ENCODE measurements at regions not wholly inside any gene's neighbourhood (a gene's known extent, or its start where the extent isn't known, plus 50 kb on each side); places are given as distances from the start of the nearest gene placed in this dataset.
A peak's percentile ranks its signal among the peaks of the same experiment; 100 is the strongest.

GRCh38 chr10:90450797-90451196, 407.0 kb downstream of the HTR7 start:
- CTCF ChIA-PET, result no interaction called here
- H3K4me1 Mint-ChIP-seq, result peaks cover 8% of the 10 kb centered on the region
- ATAC-seq, result no peak
- POLR2A ChIA-PET, result no interaction called here
- TF ChIP-seq ATF2 (CRISPR knock-in tag; IDR thresholded peaks at IDR 0.05; ENCODE audit: borderline replicate concordance, low read depth) (no peak), GRHL2 (CRISPR knock-in tag; IDR thresholded peaks at IDR 0.05; ENCODE audit: insufficient replicate concordance, severe bottlenecking) (no peak), ZNF423 (CRISPR knock-in tag; IDR thresholded peaks at IDR 0.05) (no peak), ZNF425 (CRISPR knock-in tag; conservative IDR thresholded peaks at IDR 0.05) (no peak), ESRRA (CRISPR knock-in tag; IDR thresholded peaks at IDR 0.05; ENCODE audit: borderline replicate concordance) (no peak), MLX (CRISPR knock-in tag; IDR thresholded peaks at IDR 0.05) (no peak), EMX1 (CRISPR knock-in tag; IDR thresholded peaks at IDR 0.05) (no peak), ZNF121 (CRISPR knock-in tag; IDR thresholded peaks at IDR 0.05) (no peak), FOXJ3 (CRISPR knock-in tag; IDR thresholded peaks at IDR 0.05; ENCODE audit: borderline replicate concordance) (no peak), TP53 (CRISPR knock-in tag; IDR thresholded peaks at IDR 0.05) (no peak)
- TF ChIP-seq, protein P1, sequence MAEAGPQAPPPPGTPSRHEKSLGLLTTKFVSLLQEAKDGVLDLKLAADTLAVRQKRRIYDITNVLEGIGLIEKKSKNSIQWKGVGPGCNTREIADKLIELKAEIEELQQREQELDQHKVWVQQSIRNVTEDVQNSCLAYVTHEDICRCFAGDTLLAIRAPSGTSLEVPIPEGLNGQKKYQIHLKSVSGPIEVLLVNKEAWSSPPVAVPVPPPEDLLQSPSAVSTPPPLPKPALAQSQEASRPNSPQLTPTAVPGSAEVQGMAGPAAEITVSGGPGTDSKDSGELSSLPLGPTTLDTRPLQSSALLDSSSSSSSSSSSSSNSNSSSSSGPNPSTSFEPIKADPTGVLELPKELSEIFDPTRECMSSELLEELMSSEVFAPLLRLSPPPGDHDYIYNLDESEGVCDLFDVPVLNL (CRISPR knock-in tag; IDR thresholded peaks at IDR 0.05; ENCODE audit: borderline replicate concordance, low read depth), result no peak
- TF ChIP-seq, protein P2, sequence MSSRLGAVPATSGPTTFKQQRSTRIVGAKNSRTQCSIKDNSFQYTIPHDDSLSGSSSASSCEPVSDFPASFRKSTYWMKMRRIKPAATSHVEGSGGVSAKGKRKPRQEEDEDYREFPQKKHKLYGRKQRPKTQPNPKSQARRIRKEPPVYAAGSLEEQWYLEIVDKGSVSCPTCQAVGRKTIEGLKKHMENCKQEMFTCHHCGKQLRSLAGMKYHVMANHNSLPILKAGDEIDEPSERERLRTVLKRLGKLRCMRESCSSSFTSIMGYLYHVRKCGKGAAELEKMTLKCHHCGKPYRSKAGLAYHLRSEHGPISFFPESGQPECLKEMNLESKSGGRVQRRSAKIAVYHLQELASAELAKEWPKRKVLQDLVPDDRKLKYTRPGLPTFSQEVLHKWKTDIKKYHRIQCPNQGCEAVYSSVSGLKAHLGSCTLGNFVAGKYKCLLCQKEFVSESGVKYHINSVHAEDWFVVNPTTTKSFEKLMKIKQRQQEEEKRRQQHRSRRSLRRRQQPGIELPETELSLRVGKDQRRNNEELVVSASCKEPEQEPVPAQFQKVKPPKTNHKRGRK (CRISPR knock-in tag; IDR thresholded peaks at IDR 0.05; ENCODE audit: borderline replicate concordance), result no peak
- H3K4me3 Mint-ChIP-seq, result no peak overlapping the region
- DNase-seq (ENCODE audit: low spot score), result no peak
- H3K27me3 Mint-ChIP-seq (ENCODE audit: low read depth), result no peaks in the 10 kb centered on the region
- no peaks in the 10 kb centered on the region for H3K36me3 Mint-ChIP-seq
- H3K9me3 Mint-ChIP-seq, result peaks cover 14% of the 10 kb centered on the region
- H3K27ac Mint-ChIP-seq, result no peak overlapping the region

DNA sequence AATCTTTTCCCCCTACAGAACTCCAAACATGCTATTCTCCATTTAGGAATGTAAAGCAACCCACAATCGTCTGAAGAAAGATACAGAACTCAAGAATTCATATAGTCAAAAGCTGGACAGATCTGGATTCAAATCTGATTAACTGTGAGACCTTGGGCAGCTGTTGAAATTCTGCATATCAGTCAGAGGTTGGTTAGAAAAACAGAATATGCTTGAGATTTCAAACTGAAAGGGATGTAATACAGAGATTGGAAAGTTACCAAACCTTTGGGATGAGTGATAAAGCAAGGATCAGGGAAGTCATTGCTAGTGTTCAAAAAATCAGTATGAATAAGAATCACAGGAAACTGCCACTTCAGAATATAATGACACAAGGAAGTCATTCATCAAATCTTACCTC, 406.6 kb downstream of the HTR7 start:
- Mint-ChIP-seq H3K4me3 (no peak overlapping the region), H3K27me3 (ENCODE audit: low read depth) (no peaks in the 10 kb centered on the region), H3K27ac (0 out of 2 replicates have a peak overlapping the region, but pooled peaks have one; percentile 19), H3K9me3 (peaks cover 10% of the 10 kb centered on the region), H3K4me1 (peaks cover 8% of the 10 kb centered on the region), H3K36me3 (no peaks in the 10 kb centered on the region)
- no peak for DNase-seq (ENCODE audit: low spot score)
- ATAC-seq, result no peak
- POLR2A ChIA-PET, result no interaction called here
- TF ChIP-seq CREM (CRISPR knock-in tag; IDR thresholded peaks at IDR 0.05) (no peak), SMAD4 (CRISPR knock-in tag; IDR thresholded peaks at IDR 0.05) (no peak), HMGA2 (CRISPR knock-in tag; IDR thresholded peaks at IDR 0.05) (no peak), MLX (CRISPR knock-in tag; IDR thresholded peaks at IDR 0.05) (no peak), CTCF (IDR thresholded peaks at IDR 0.05) (no peak), ZNF671 (CRISPR knock-in tag; IDR thresholded peaks at IDR 0.05) (no peak), MYBL2 (CRISPR knock-in tag; IDR thresholded peaks at IDR 0.05) (no peak)
- TF ChIP-seq, protein P3, sequence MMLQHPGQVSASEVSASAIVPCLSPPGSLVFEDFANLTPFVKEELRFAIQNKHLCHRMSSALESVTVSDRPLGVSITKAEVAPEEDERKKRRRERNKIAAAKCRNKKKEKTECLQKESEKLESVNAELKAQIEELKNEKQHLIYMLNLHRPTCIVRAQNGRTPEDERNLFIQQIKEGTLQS (CRISPR knock-in tag; conservative IDR thresholded peaks at IDR 0.05), result no peak
- CTCF ChIA-PET, result no interaction called here

Data from WTC11 (cell line).